Nephron progenitor cell (in vitro differentiated cells): ENCODE measurements at regions not wholly inside any gene's neighbourhood (a gene's known extent, or its start where the extent isn't known, plus 50 kb on each side); places are given as distances from the start of the nearest gene placed in this dataset.

Experiments used
- DNase-seq: peaks from one replicate; pipeline ENCODE4 v3.0.0; 2021
- H3K27ac Mint-ChIP-seq: 2 replicates; pipeline ENCODE4 v1.8.0; 2021; ENCODE audit warnings: mild to moderate bottlenecking, moderate library complexity, mixed read lengths
- H3K27me3 Mint-ChIP-seq: 2 replicates; pipeline ENCODE4 v1.8.0; 2021; ENCODE audit warnings: mild to moderate bottlenecking, low read depth, mixed read lengths; ENCODE audit not compliant: poor library complexity
- H3K36me3 Mint-ChIP-seq: 2 replicates; pipeline ENCODE4 v1.8.0; 2021; ENCODE audit warnings: low read depth, mixed read lengths
- H3K4me1 Mint-ChIP-seq: 2 replicates; pipeline ENCODE4 v1.8.0; 2021; ENCODE audit warnings: mixed read lengths
- H3K4me3 Mint-ChIP-seq: 2 replicates; pipeline ENCODE4 v1.8.0; 2021; ENCODE audit warnings: mild to moderate bottlenecking, moderate library complexity, mixed read lengths
- H3K9me3 Mint-ChIP-seq: 2 replicates; pipeline ENCODE4 v1.8.0; 2021; ENCODE audit warnings: mild to moderate bottlenecking, moderate library complexity, mixed read lengths
- CTCF ChIP-seq: fragments of 200-600 bp; sonication (generic); IDR thresholded peaks from 2 replicates; pipeline ENCODE4 v1.5.0; 2021; ENCODE audit warnings: antibody characterized with exemption

- Mint-ChIP-seq H3K4me1 (peaks cover 4% of the 10 kb centered on the region), H3K4me3 (no peak overlapping the region), H3K9me3 (no peaks in the 10 kb centered on the region), H3K36me3 (no peaks in the 10 kb centered on the region), H3K27ac (no peak overlapping the region), H3K27me3 (no peaks in the 10 kb centered on the region)
- TF ChIP-seq CTCF: no peak
- DNase-seq: no peak
Observed at GRCh38 chr4:33078145-33078544, 2358.0 kb downstream of the PCDH7 start.

GRCh38 chr4:33080275-33080674, 2360.1 kb downstream of the PCDH7 start:
- no peaks in the 10 kb centered on the region for H3K9me3 Mint-ChIP-seq
- H3K4me1 Mint-ChIP-seq: no peaks in the 10 kb centered on the region
- TF ChIP-seq CTCF: no peak
- no peak overlapping the region for H3K27ac Mint-ChIP-seq
- H3K27me3 Mint-ChIP-seq: no peaks in the 10 kb centered on the region
- H3K4me3 Mint-ChIP-seq: no peak overlapping the region
- H3K36me3 Mint-ChIP-seq: no peaks in the 10 kb centered on the region
- no peak for DNase-seq

GRCh38 chr4:33085709-33086108, 2365.5 kb downstream of the PCDH7 start:
- Mint-ChIP-seq H3K4me3 (no peak overlapping the region), H3K9me3 (no peaks in the 10 kb centered on the region), H3K27me3 (no peaks in the 10 kb centered on the region), H3K4me1 (no peaks in the 10 kb centered on the region), H3K36me3 (no peaks in the 10 kb centered on the region), H3K27ac (no peak overlapping the region)
- no peak for TF ChIP-seq CTCF
- DNase-seq: no peak

GRCh38 chr4:33086331-33086925, 2366.3 kb downstream of the PCDH7 start:
- H3K4me1 Mint-ChIP-seq: no peaks in the 10 kb centered on the region
- no peak overlapping the region for H3K27ac Mint-ChIP-seq
- no peak overlapping the region for H3K4me3 Mint-ChIP-seq
- TF ChIP-seq CTCF: no peak
- H3K9me3 Mint-ChIP-seq: no peaks in the 10 kb centered on the region
- H3K36me3 Mint-ChIP-seq: no peaks in the 10 kb centered on the region
- DNase-seq: no peak
- no peaks in the 10 kb centered on the region for H3K27me3 Mint-ChIP-seq

- Mint-ChIP-seq H3K4me3 (no peak overlapping the region), H3K9me3 (no peaks in the 10 kb centered on the region), H3K27ac (no peak overlapping the region), H3K36me3 (no peaks in the 10 kb centered on the region), H3K4me1 (no peaks in the 10 kb centered on the region), H3K27me3 (no peaks in the 10 kb centered on the region)
- TF ChIP-seq CTCF: no peak
- no peak for DNase-seq
Observed at GRCh38 chr4:33088713-33089112, 2368.5 kb downstream of the PCDH7 start.

GRCh38 chr4:33090910-33091309, 2370.7 kb downstream of the PCDH7 start:
- no peaks in the 10 kb centered on the region for H3K9me3 Mint-ChIP-seq
- H3K4me1 Mint-ChIP-seq: no peaks in the 10 kb centered on the region
- TF ChIP-seq CTCF: no peak
- no peak overlapping the region for H3K4me3 Mint-ChIP-seq
- no peaks in the 10 kb centered on the region for H3K36me3 Mint-ChIP-seq
- DNase-seq: no peak
- no peaks in the 10 kb centered on the region for H3K27me3 Mint-ChIP-seq
- H3K27ac Mint-ChIP-seq: no peak overlapping the region
